PC-9 (cell line): ENCODE measurements at regions not wholly inside any gene's neighbourhood (a gene's known extent, or its start where the extent isn't known, plus 50 kb on each side); places are given as distances from the start of the nearest gene placed in this dataset.

Source experiments
- EZH2 ChIP-seq: fragments of 200-600 bp; sonication (generic); IDR thresholded peaks from 2 replicates; pipeline ENCODE4 v1.8.0; 2017; ENCODE audit warnings: antibody characterized with exemption, low read depth
- TF ChIP-seq, protein P1 (sequence below): fragments of 200-600 bp; sonication (generic); conservative IDR thresholded peaks from 2 replicates; pipeline ENCODE4 v1.6.1; 2017; ENCODE audit warnings: mixed run types, antibody characterized with exemption, mild to moderate bottlenecking, moderate library complexity

DNA sequence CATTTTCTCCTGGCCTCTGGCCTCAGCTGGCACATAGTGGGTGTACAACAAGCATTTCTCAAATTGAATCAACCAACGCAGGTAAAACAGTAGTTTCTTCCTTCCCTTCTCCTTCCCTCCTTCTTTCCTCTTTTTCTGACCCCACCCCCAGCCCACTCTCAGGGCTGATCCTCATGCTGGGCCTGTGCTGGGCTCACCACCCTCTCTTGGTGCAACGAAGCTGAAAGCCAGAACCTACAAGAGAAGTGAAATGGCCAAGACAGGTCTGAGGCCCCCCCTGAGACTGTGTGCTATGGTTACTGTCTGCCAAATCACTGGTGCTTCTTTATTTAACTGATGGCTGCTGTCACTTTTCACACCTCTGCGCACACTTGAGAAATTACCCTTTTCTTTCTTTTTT is 53.0 kb upstream of the BOD1 start:
- TF ChIP-seq, protein P1, sequence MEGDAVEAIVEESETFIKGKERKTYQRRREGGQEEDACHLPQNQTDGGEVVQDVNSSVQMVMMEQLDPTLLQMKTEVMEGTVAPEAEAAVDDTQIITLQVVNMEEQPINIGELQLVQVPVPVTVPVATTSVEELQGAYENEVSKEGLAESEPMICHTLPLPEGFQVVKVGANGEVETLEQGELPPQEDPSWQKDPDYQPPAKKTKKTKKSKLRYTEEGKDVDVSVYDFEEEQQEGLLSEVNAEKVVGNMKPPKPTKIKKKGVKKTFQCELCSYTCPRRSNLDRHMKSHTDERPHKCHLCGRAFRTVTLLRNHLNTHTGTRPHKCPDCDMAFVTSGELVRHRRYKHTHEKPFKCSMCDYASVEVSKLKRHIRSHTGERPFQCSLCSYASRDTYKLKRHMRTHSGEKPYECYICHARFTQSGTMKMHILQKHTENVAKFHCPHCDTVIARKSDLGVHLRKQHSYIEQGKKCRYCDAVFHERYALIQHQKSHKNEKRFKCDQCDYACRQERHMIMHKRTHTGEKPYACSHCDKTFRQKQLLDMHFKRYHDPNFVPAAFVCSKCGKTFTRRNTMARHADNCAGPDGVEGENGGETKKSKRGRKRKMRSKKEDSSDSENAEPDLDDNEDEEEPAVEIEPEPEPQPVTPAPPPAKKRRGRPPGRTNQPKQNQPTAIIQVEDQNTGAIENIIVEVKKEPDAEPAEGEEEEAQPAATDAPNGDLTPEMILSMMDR: no peak
- no peak for TF ChIP-seq EZH2
